GM12878 (cell line): ENCODE measurements at regions not wholly inside any gene's neighbourhood (a gene's known extent, or its start where the extent isn't known, plus 50 kb on each side); places are given as distances from the start of the nearest gene placed in this dataset.

Experiments used
- ATAC-seq: fragments of 200-7000 bp; cut with Tn5 transposase; 3 replicates; pipeline ENCODE4 v1.9.1; 2020; ENCODE audit warnings: mild to moderate bottlenecking, moderate library complexity
- BruUV-seq: library from RNA; stranded (reverse); fragments of 400-500 nt; replicated peaks from 2 replicates; lab custom pipeline; 2021; lab: Mats Ljungman, UMichigan
- CTCF ChIA-PET: fragments of 300-600 bp; sonication (Branson Sonifier 250); formaldehyde crosslinking; extraction: SDS; loops from one replicate; lab custom pipeline; 2021; ENCODE audit warnings: inconsistent platforms; lab: Yijun Ruan, JAX
- POLR2A ChIA-PET: fragments of 350-600 bp; formaldehyde crosslinking; extraction: SDS; loops from one replicate; lab custom pipeline; 2021; ENCODE audit warnings: inconsistent platforms; lab: Charles Lee
- RAD21 ChIA-PET: fragments of 300-600 bp; sonication (Branson Sonifier 250); formaldehyde crosslinking; loops from one replicate; lab custom pipeline; 2023; ENCODE audit warnings: antibody characterized with exemption; ENCODE audit not compliant: unreplicated experiment; lab: Charles Lee
- SMC1A ChIA-PET: fragments of 300-600 bp; sonication (Branson Sonifier 250); formaldehyde crosslinking; loops from one replicate; lab custom pipeline; 2023; ENCODE audit not compliant: unreplicated experiment, uncharacterized antibody; lab: Charles Lee
- DNase-seq: peaks from one replicate; pipeline ENCODE4 v3.0.0-alpha.2; 2011; ENCODE audit warnings: low read depth, low spot score
- FAIRE-seq: peaks from 3 replicates; lab custom pipeline; 2011; peaks lifted over from hg19 to GRCh38; lab: Jason Lieb, UNC
- H2AFZ ChIP-seq: 2 replicates; pipeline ENCODE4 v1.6.0; 2011; ENCODE audit warnings: low read depth, low read length, control low read depth; ENCODE audit not compliant: control insufficient read depth
- H3K27ac ChIP-seq: 2 replicates; pipeline ENCODE4 v1.5.1; 2011; ENCODE audit warnings: control low read depth; ENCODE audit not compliant: control insufficient read depth, insufficient read depth
- H3K27me3 ChIP-seq, 2 experiments: replicated peaks in 1 of 2; 2 replicates each; pipeline versions ENCODE4 v1.6.0 to v1.6.1; 2011; ENCODE audit warnings: low read length in 1 of 2; ENCODE audit not compliant: control insufficient read depth in 2 of 2, insufficient read depth in 2 of 2
- H3K36me3 ChIP-seq, 2 experiments: 2 replicates each; pipeline ENCODE4 v1.5.1; 2011; ENCODE audit warnings: low read length in 1 of 2; ENCODE audit not compliant: control insufficient read depth in 2 of 2, insufficient read depth in 2 of 2
- H3K4me1 ChIP-seq: 2 replicates; pipeline ENCODE4 v1.6.1; 2011; ENCODE audit warnings: mild to moderate bottlenecking, low read length, moderate library complexity, mixed read lengths; ENCODE audit not compliant: control insufficient read depth, insufficient read depth
- H3K4me2 ChIP-seq: 2 replicates; pipeline ENCODE4 v1.6.0; 2011; ENCODE audit warnings: control low read depth; ENCODE audit not compliant: control insufficient read depth, insufficient read depth
- H3K4me3 ChIP-seq: fragments of 200-600 bp; sonication (generic); 2 replicates; pipeline ENCODE4 v1.5.1; 2016
- H3K79me2 ChIP-seq: 2 replicates; pipeline ENCODE4 v1.6.0; 2011; ENCODE audit warnings: low read length; ENCODE audit not compliant: control insufficient read depth, insufficient read depth
- H3K9ac ChIP-seq: 2 replicates; pipeline ENCODE4 v1.8.0; 2011; ENCODE audit warnings: low read length, control low read depth, mixed read lengths; ENCODE audit not compliant: control insufficient read depth, insufficient read depth
- H3K9me3 ChIP-seq: replicated peaks from 3 replicates; pipeline ENCODE4 v1.5.1; 2011; ENCODE audit warnings: mild to moderate bottlenecking, low read length; ENCODE audit not compliant: control insufficient read depth, insufficient read depth
- H4K20me1 ChIP-seq: 2 replicates; pipeline ENCODE4 v1.6.0; 2011; ENCODE audit not compliant: control insufficient read depth, insufficient read depth
- ATF7 ChIP-seq: fragments of 450-650 bp; IDR thresholded peaks from 2 replicates; pipeline ENCODE4 v1.6.1; 2016; ENCODE audit warnings: low read depth, mild to moderate bottlenecking
- BCL11A ChIP-seq: IDR thresholded peaks from 2 replicates; pipeline ENCODE4 v1.6.1; 2011; ENCODE audit warnings: low read depth, low read length
- BRCA1 ChIP-seq: IDR thresholded peaks from 2 replicates; pipeline ENCODE4 v1.6.1; 2011; ENCODE audit warnings: low read depth, low read length, improper control_type of control experiment
- CREB1 ChIP-seq: IDR thresholded peaks from 2 replicates; pipeline ENCODE4 v1.6.1; 2012; ENCODE audit warnings: low read depth, mild to moderate bottlenecking, inconsistent platforms
- IKZF1 ChIP-seq: fragments of 450-650 bp; conservative IDR thresholded peaks from 2 replicates; pipeline ENCODE4 v1.6.1; 2017; ENCODE audit warnings: antibody characterized with exemption, mild to moderate bottlenecking
- JUNB ChIP-seq: IDR thresholded peaks from 2 replicates; pipeline ENCODE4 v1.6.1; 2016; ENCODE audit warnings: antibody characterized with exemption, mild to moderate bottlenecking
- MTA2 ChIP-seq: fragments of 450-650 bp; IDR thresholded peaks from 2 replicates; pipeline ENCODE4 v1.6.1; 2016; ENCODE audit warnings: low read depth, mild to moderate bottlenecking, moderate library complexity
- PAX8 ChIP-seq: fragments of 450-650 bp; IDR thresholded peaks from 2 replicates; pipeline ENCODE4 v1.6.1; 2017; ENCODE audit warnings: mild to moderate bottlenecking, moderate library complexity
- PML ChIP-seq: IDR thresholded peaks from 2 replicates; pipeline ENCODE4 v1.6.1; 2012; ENCODE audit warnings: low read length, inconsistent platforms
- SMC3 ChIP-seq: IDR thresholded peaks from 2 replicates; pipeline ENCODE4 v1.6.1; 2011; ENCODE audit warnings: low read length, improper control_type of control experiment, borderline replicate concordance
- SRF ChIP-seq, 2 experiments: IDR thresholded peaks; 2 replicates each; pipeline ENCODE4 v1.6.1; 2011; ENCODE audit warnings: low read depth in 2 of 2, low read length in 2 of 2, mild to moderate bottlenecking in 1 of 2, moderate library complexity in 1 of 2
- SUPT20H ChIP-seq: IDR thresholded peaks from 2 replicates; pipeline ENCODE4 v1.6.1; 2011; ENCODE audit warnings: low read depth, mild to moderate bottlenecking, low read length, moderate library complexity, borderline replicate concordance; ENCODE audit not compliant: control insufficient read depth
- WRNIP1 ChIP-seq: IDR thresholded peaks from 2 replicates; pipeline ENCODE4 v1.6.1; 2011; ENCODE audit warnings: low read depth, low read length, improper control_type of control experiment, borderline replicate concordance
- ZZZ3 ChIP-seq: IDR thresholded peaks from 2 replicates; pipeline ENCODE4 v1.6.1; 2011; ENCODE audit warnings: low read depth; ENCODE audit not compliant: control insufficient read depth, insufficient read length
- WGBS: methylation state at CpG from one replicate; pipeline ENCODE4 v1.1.6; 2016; ENCODE audit warnings: low lambda C conversion rate; ENCODE audit not compliant: insufficient replicate concordance, insufficient coverage; ENCODE audit errors: missing lambda C conversion rate; 5-methylcytosine and 5-hydroxymethylcytosine counted together
- in situ Hi-C: fragments of 300-500 bp; cut with MboI; formaldehyde crosslinking; loops from 9 replicates; pipeline ENCODE4 v1.14.3; 2018; ENCODE audit warnings: mixed read lengths
- intact Hi-C: fragments of 100-400 bp; cut with micrococcal nuclease; formaldehyde crosslinking; loops from one replicate; pipeline ENCODE4 v1.14.2; 2022; ENCODE audit not compliant: unreplicated experiment
- TF ChIP-seq, protein P1 (sequence below): fragments of 450-650 bp; IDR thresholded peaks from 2 replicates; pipeline ENCODE4 v1.6.1; 2017; ENCODE audit warnings: mild to moderate bottlenecking, moderate library complexity
- TF ChIP-seq, protein P2 (sequence below): fragments of 450-650 bp; formaldehyde crosslinking; IDR thresholded peaks from 2 replicates; pipeline ENCODE4 v1.4.0; 2022; ENCODE audit warnings: mild to moderate bottlenecking, moderate library complexity
- TF ChIP-seq, protein P3 (sequence below): IDR thresholded peaks from 2 replicates; pipeline ENCODE4 v1.6.1; 2011; ENCODE audit warnings: borderline replicate concordance, low read depth, mild to moderate bottlenecking, moderate library complexity, mixed read lengths, low read length; ENCODE audit not compliant: insufficient read depth; ENCODE audit errors: extremely low read length

GRCh38 chr13:108031865-108032264 lies 183.5 kb downstream of the LIG4 start:
- no peak for TF ChIP-seq BCL11A
- TF ChIP-seq ATF7: no peak
- TF ChIP-seq WRNIP1: no peak
- no peak for TF ChIP-seq SMC3
- TF ChIP-seq PAX8: no peak
- TF ChIP-seq SRF (IDR thresholded peaks at IDR 0.05; ENCODE audit: low read depth in 2 of 2, low read length in 2 of 2): no peak
- no peak for TF ChIP-seq CREB1
- no peak for TF ChIP-seq PML
- TF ChIP-seq SUPT20H: no peak
- TF ChIP-seq, protein P1, sequence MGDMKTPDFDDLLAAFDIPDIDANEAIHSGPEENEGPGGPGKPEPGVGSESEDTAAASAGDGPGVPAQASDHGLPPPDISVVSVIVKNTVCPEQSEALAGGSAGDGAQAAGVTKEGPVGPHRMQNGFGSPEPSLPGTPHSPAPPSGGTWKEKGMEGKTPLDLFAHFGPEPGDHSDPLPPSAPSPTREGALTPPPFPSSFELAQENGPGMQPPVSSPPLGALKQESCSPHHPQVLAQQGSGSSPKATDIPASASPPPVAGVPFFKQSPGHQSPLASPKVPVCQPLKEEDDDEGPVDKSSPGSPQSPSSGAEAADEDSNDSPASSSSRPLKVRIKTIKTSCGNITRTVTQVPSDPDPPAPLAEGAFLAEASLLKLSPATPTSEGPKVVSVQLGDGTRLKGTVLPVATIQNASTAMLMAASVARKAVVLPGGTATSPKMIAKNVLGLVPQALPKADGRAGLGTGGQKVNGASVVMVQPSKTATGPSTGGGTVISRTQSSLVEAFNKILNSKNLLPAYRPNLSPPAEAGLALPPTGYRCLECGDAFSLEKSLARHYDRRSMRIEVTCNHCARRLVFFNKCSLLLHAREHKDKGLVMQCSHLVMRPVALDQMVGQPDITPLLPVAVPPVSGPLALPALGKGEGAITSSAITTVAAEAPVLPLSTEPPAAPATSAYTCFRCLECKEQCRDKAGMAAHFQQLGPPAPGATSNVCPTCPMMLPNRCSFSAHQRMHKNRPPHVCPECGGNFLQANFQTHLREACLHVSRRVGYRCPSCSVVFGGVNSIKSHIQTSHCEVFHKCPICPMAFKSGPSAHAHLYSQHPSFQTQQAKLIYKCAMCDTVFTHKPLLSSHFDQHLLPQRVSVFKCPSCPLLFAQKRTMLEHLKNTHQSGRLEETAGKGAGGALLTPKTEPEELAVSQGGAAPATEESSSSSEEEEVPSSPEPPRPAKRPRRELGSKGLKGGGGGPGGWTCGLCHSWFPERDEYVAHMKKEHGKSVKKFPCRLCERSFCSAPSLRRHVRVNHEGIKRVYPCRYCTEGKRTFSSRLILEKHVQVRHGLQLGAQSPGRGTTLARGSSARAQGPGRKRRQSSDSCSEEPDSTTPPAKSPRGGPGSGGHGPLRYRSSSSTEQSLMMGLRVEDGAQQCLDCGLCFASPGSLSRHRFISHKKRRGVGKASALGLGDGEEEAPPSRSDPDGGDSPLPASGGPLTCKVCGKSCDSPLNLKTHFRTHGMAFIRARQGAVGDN: no peak
- no peak for TF ChIP-seq ZZZ3
- no peak for TF ChIP-seq JUNB
- TF ChIP-seq, protein P2, sequence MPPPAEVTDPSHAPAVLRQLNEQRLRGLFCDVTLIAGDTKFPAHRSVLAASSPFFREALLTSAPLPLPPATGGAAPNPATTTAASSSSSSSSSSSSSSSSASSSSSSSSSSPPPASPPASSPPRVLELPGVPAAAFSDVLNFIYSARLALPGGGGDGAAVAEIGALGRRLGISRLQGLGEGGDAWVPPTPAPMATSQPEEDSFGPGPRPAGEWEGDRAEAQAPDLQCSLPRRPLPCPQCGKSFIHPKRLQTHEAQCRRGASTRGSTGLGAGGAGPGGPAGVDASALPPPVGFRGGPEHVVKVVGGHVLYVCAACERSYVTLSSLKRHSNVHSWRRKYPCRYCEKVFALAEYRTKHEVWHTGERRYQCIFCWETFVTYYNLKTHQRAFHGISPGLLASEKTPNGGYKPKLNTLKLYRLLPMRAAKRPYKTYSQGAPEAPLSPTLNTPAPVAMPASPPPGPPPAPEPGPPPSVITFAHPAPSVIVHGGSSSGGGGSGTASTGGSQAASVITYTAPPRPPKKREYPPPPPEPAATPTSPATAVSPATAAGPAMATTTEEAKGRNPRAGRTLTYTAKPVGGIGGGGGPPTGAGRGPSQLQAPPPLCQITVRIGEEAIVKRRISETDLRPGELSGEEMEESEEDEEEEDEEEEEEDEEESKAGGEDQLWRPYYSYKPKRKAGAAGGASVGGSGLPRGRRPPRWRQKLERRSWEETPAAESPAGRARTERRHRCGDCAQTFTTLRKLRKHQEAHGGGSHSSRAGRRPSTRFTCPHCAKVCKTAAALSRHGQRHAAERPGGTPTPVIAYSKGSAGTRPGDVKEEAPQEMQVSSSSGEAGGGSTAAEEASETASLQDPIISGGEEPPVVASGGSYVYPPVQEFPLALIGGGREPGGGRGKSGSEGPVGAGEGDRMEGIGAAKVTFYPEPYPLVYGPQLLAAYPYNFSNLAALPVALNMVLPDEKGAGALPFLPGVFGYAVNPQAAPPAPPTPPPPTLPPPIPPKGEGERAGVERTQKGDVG: no peak
- no peak for TF ChIP-seq IKZF1
- TF ChIP-seq BRCA1: no peak
- no peak for TF ChIP-seq MTA2
- TF ChIP-seq, protein P3, sequence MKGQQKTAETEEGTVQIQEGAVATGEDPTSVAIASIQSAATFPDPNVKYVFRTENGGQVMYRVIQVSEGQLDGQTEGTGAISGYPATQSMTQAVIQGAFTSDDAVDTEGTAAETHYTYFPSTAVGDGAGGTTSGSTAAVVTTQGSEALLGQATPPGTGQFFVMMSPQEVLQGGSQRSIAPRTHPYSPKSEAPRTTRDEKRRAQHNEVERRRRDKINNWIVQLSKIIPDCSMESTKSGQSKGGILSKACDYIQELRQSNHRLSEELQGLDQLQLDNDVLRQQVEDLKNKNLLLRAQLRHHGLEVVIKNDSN: no peak
- CTCF ChIA-PET: no interaction called here
- no TSS peak for BruUV-seq
- FAIRE-seq (no peak), ATAC-seq (no peak), DNase-seq (no peak)
- Histone ChIP-seq H4K20me1 (no peaks in the 10 kb centered on the region), H3K79me2 (no peaks in the 10 kb centered on the region), H3K36me3 (no peaks in the 10 kb centered on the region), H3K27ac (no peak overlapping the region), H3K4me3 (no peak overlapping the region), H3K4me1 (no peaks in the 10 kb centered on the region), H3K9me3 (no peaks in the 10 kb centered on the region), H3K27me3 (no peaks in the 10 kb centered on the region), H3K4me2 (no peak overlapping the region), H3K9ac (no peak overlapping the region), H2AFZ (no peak overlapping the region)
- in situ Hi-C loops (no loop called here), intact Hi-C loops (no loop called here)
- POLR2A ChIA-PET: no interaction called here
- 37% methylated on average over 5 of the region's 5 CpGs for WGBS
- RAD21 ChIA-PET: no interaction called here
- SMC1A ChIA-PET: no interaction called here
